MM.1S (cell line): ENCODE measurements at regions not wholly inside any gene's neighbourhood (a gene's known extent, or its start where the extent isn't known, plus 50 kb on each side); places are given as distances from the start of the nearest gene placed in this dataset.

ENCODE experiments used
- DNase-seq: peaks from one replicate; pipeline ENCODE4 v3.0.0-alpha.2; 2015
- H2AFZ ChIP-seq: fragments of 300-600 bp; sonication (generic); 2 replicates; pipeline ENCODE4 v1.6.0; 2016; ENCODE audit warnings: antibody characterized with exemption, low read length
- H3F3A ChIP-seq: fragments of 300-600 bp; sonication (generic); 2 replicates; pipeline ENCODE4 v1.6.1; 2016; ENCODE audit warnings: mild to moderate bottlenecking, antibody characterized with exemption, low read length, moderate library complexity, mixed read lengths; ENCODE audit not compliant: insufficient read depth
- H3K27ac ChIP-seq: fragments of 300-600 bp; sonication (generic); 2 replicates; pipeline ENCODE4 v1.5.1; 2016; ENCODE audit warnings: mild to moderate bottlenecking, low read length
- H3K27me3 ChIP-seq: fragments of 300-600 bp; sonication (generic); replicated peaks from 2 replicates; pipeline ENCODE4 v1.6.0; 2016; ENCODE audit warnings: low read length; ENCODE audit not compliant: insufficient read depth
- H3K36me3 ChIP-seq: fragments of 300-600 bp; sonication (generic); replicated peaks from 2 replicates; pipeline ENCODE4 v1.6.1; 2016; ENCODE audit warnings: mild to moderate bottlenecking, low read length, mixed read lengths; ENCODE audit not compliant: insufficient read depth
- H3K4me1 ChIP-seq: fragments of 300-600 bp; sonication (generic); 2 replicates; pipeline ENCODE4 v1.6.1; 2016; ENCODE audit warnings: low read length, mixed read lengths
- H3K4me2 ChIP-seq: fragments of 300-600 bp; sonication (generic); 2 replicates; pipeline ENCODE4 v1.6.0; 2016; ENCODE audit warnings: low read depth, low read length
- H3K4me3 ChIP-seq: fragments of 300-600 bp; sonication (generic); 2 replicates; pipeline ENCODE4 v1.5.1; 2016; ENCODE audit warnings: low read length, mixed read lengths
- H3K79me2 ChIP-seq: fragments of 300-600 bp; sonication (generic); 2 replicates; pipeline ENCODE4 v1.6.1; 2016; ENCODE audit warnings: mixed run types, low read length, mixed read lengths
- H3K9ac ChIP-seq: fragments of 300-600 bp; sonication (generic); 2 replicates; pipeline ENCODE4 v1.6.1; 2016; ENCODE audit warnings: low read length, mixed read lengths
- H3K9me2 ChIP-seq: fragments of 300-600 bp; sonication (generic); replicated peaks from 2 replicates; pipeline ENCODE4 v1.6.1; 2016; ENCODE audit warnings: mild to moderate bottlenecking, low read length, mixed read lengths; ENCODE audit not compliant: insufficient read depth
- H3K9me3 ChIP-seq: fragments of 300-600 bp; sonication (generic); replicated peaks from 2 replicates; pipeline ENCODE4 v1.6.1; 2016; ENCODE audit warnings: mild to moderate bottlenecking, low read length, mixed read lengths; ENCODE audit not compliant: insufficient read depth
- H4K20me1 ChIP-seq: fragments of 300-600 bp; sonication (generic); 2 replicates; pipeline ENCODE4 v1.6.1; 2016; ENCODE audit warnings: mild to moderate bottlenecking, low read length, moderate library complexity, mixed read lengths; ENCODE audit not compliant: insufficient read depth
- EZH2 ChIP-seq: fragments of 300-600 bp; sonication (generic); optimal IDR thresholded peaks from 2 replicates; pipeline ENCODE3; 2017; ENCODE audit warnings: low read depth, mild to moderate bottlenecking, antibody characterized with exemption, low read length, mixed read lengths
- EZH2phosphoT487 ChIP-seq: fragments of 300-600 bp; sonication (generic); IDR thresholded peaks from 2 replicates; pipeline ENCODE4 v1.6.1; 2018; ENCODE audit warnings: antibody characterized with exemption, low read length
- TF ChIP-seq, protein P1 (sequence below): fragments of 300-600 bp; sonication (generic); IDR thresholded peaks from 2 replicates; pipeline ENCODE4 v1.5.1; 2016; ENCODE audit warnings: antibody characterized with exemption, low read length, mixed read lengths

DNA sequence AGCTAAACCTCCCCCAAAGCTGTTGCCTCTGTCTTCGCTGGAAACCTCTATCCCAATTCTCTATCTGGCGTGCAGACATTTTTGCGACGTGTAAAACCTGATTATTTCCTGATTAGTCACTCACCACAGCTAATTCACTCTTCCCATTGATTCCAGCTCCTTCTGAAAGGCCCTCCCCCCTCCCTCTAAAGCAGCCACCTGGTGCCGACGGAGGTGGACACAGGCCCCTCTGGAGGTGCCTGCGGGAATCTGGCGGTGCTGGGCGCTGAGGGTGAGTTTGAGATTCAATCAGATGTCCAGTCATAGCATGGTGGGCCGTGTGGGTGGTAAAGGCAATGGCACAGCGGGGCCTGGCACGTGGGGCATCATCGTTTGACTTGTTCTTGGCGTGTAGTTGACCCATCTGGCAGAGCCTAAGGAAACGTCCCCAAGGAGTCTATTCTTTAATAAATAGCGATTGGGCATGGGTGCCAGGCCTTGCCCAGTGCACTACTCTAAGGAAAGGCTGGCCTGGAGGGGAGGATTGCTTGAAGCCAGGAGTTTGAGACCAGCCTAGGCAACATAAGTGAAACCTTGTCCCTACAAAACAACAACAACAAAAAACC, 271.1 kb upstream of the MVB12B start:
- Histone ChIP-seq H3K4me3 (no peak overlapping the region), H3K27ac (no peak overlapping the region), H3K4me1 (no peaks in the 10 kb centered on the region), H3K27me3 (peaks cover 84% of the 10 kb centered on the region), H3K9me2 (no peaks in the 10 kb centered on the region), H3K9ac (no peak overlapping the region), H2AFZ (no peak overlapping the region), H3K79me2 (no peaks in the 10 kb centered on the region), H3K9me3 (no peaks in the 10 kb centered on the region), H3F3A (no peaks in the 10 kb centered on the region), H3K4me2 (no peak overlapping the region), H4K20me1 (no peaks in the 10 kb centered on the region), H3K36me3 (no peaks in the 10 kb centered on the region)
- DNase-seq: no peak
- TF ChIP-seq EZH2phosphoT487 (no peak), EZH2 (no peak)
- TF ChIP-seq, protein P1, sequence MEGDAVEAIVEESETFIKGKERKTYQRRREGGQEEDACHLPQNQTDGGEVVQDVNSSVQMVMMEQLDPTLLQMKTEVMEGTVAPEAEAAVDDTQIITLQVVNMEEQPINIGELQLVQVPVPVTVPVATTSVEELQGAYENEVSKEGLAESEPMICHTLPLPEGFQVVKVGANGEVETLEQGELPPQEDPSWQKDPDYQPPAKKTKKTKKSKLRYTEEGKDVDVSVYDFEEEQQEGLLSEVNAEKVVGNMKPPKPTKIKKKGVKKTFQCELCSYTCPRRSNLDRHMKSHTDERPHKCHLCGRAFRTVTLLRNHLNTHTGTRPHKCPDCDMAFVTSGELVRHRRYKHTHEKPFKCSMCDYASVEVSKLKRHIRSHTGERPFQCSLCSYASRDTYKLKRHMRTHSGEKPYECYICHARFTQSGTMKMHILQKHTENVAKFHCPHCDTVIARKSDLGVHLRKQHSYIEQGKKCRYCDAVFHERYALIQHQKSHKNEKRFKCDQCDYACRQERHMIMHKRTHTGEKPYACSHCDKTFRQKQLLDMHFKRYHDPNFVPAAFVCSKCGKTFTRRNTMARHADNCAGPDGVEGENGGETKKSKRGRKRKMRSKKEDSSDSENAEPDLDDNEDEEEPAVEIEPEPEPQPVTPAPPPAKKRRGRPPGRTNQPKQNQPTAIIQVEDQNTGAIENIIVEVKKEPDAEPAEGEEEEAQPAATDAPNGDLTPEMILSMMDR: no peak

DNA sequence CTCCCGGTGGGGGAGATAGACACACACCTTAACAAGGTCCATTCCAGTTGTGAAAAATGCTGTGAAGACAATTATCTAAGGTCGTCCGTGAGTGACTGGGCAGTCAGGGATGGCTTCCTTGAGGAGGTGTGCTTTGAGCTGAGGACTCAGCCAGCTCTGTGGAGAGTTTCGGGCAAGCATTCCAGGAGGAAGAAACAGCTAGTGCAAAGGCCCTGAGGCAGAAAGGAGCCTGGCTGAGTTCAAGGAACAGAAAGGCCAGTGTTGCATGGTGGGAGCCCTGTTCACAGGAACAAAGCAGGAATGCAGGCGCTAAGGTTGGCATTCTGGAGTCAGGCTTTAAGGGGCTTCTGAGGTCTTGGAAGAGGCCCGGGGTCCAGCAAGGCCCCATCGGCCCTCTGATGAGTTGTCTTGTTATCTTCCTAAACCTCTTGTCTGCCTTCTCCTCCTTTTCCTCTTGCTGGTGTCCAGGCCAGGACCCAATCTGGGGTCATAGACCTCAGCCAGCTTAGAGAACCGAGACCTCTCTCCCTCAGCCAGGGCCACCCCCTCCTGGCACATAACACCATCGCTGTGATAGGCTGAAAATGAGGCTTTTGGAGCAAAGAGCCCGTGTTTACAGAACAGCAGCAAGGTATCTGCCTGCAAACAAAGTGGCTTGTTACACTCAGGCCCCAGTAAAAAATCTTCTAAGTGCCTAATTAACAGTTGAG, 270.2 kb upstream of the MVB12B start:
- H3K9me2 ChIP-seq: no peaks in the 10 kb centered on the region
- no peak overlapping the region for H2AFZ ChIP-seq
- DNase-seq: no peak
- H3K79me2 ChIP-seq: no peaks in the 10 kb centered on the region
- no peaks in the 10 kb centered on the region for H3K9me3 ChIP-seq
- TF ChIP-seq EZH2phosphoT487 (no peak), EZH2 (no peak)
- TF ChIP-seq, protein P1: no peak
- H3F3A ChIP-seq: no peaks in the 10 kb centered on the region
- no peak overlapping the region for H3K4me2 ChIP-seq
- no peaks in the 10 kb centered on the region for H3K36me3 ChIP-seq
- H3K9ac ChIP-seq: no peak overlapping the region
- H4K20me1 ChIP-seq: no peaks in the 10 kb centered on the region
- no peak overlapping the region for H3K4me3 ChIP-seq
- H3K27ac ChIP-seq: no peak overlapping the region
- H3K27me3 ChIP-seq: peaks cover 75% of the 10 kb centered on the region
- H3K4me1 ChIP-seq: no peaks in the 10 kb centered on the region

DNA sequence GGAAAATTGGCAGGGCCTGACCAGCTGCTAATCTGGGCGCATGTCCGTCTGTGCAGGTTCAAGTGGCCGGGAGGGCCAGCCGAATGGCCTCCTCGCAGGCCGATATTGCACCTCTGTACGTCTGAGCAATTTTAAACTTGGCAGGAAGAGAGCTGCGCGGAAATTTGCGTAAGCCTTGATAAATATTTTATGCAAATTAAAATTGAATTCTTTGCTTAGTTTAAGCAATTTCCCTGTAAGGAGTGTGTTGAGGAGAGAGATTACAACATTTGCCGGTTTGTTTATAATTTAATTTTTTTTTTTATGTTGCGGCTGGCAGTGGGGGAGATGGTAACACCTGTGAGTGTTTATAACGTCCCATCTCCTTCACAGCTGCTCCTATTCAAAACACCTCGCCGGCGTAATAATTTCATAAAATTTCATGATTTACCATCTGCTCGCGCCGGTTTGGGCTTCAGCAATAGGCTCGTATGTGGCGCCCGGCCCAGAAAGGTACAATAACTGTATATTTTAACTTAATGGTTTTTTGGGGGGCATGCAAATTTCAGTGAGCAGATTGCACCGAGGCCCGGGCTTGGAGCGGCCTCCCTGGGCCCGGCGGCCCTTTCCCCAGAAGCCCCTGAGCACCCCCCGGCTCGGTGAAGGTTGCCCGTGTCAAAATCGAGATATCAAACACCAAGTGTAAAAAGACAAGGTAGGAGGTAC, 269.4 kb upstream of the MVB12B start:
- Histone ChIP-seq H3K9me2 (no peaks in the 10 kb centered on the region), H3K4me1 (no peaks in the 10 kb centered on the region), H3K9ac (no peak overlapping the region), H3K27me3 (peaks cover 67% of the 10 kb centered on the region), H3K4me2 (no peak overlapping the region), H3K9me3 (no peaks in the 10 kb centered on the region), H3K79me2 (no peaks in the 10 kb centered on the region), H3K27ac (no peak overlapping the region), H3F3A (no peaks in the 10 kb centered on the region), H3K4me3 (no peak overlapping the region), H4K20me1 (no peaks in the 10 kb centered on the region), H2AFZ (no peak overlapping the region), H3K36me3 (no peaks in the 10 kb centered on the region)
- DNase-seq: no peak
- TF ChIP-seq EZH2 (no peak), EZH2phosphoT487 (no peak)
- TF ChIP-seq, protein P1: no peak
